ENCODE measurements at regions not wholly inside any gene's neighbourhood (a gene's known extent, or its start where the extent isn't known, plus 50 kb on each side); places are given as distances from the start of the nearest gene placed in this dataset.

DNA sequence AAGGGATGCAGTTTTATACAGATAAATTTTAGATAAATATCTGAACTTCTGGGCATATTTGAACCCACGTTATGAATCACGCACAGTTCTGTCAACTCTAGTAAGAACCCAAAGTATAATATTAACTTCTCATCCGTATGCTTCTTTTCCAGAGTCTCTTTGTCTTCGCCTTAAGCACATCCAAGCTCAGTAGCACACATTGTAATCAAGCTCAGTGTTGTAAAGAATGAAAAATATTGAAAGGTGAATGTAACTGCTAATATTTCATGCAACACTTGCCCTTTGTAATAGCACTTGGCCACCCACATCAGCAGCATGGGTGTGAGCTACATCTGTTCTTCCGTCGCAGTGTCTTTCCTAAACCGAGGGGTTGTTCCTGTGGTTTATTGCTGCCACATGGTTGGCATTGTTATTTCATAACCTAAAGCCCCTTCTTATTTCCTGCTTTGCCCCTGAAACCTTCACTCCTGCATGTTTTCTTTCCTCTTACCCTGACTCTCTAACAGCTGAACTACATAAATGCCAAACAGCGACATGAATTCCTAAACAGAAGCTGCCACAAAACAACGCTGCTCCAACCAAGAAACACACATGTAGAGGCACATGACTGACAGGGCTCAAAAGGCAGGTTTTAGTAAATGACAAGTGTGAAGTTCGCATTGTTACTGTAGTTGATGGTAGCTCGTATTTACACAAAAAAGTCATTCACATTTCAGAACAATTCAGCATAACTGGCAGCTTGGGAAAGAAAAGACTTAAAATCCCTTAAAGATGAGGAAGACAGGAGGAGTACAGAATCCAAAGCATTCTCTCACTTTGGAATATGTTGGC lies 190.1 kb upstream of the MEF2C start:
- Histone ChIP-seq H3K27ac (replicated peaks in 1 of 4) (no peak overlapping the region), H3K4me3 (no peak overlapping the region), H3K36me3 (no peaks in the 10 kb centered on the region), H3K4me1 (no peaks in the 10 kb centered on the region), H3K27me3 (no peaks in the 10 kb centered on the region), H3K9me3 (no peaks in the 10 kb centered on the region)
- intact Hi-C loops (cut with DNase I) = no loop called here
- no peak for DNase-seq (ENCODE audit: extremely low spot score)
- 68% methylated on average over 11 of the region's 11 CpGs for WGBS
- TF ChIP-seq CTCF (IDR thresholded peaks at IDR 0.05) = no peak
- TF ChIP-seq POLR2A (IDR thresholded peaks at IDR 0.05; ENCODE audit: low read depth) = no peak
- no peak for TF ChIP-seq POLR2AphosphoS5 (IDR thresholded peaks at IDR 0.05)
- TF ChIP-seq EP300 (IDR thresholded peaks at IDR 0.05) = no peak

- intact Hi-C loops (cut with DNase I) = no loop called here
- no peak for TF ChIP-seq EP300 (IDR thresholded peaks at IDR 0.05)
- TF ChIP-seq POLR2A (IDR thresholded peaks at IDR 0.05; ENCODE audit: low read depth) = no peak
- TF ChIP-seq CTCF (IDR thresholded peaks at IDR 0.05) = no peak
- no peak for TF ChIP-seq POLR2AphosphoS5 (IDR thresholded peaks at IDR 0.05)
- Histone ChIP-seq H3K27me3 (no peaks in the 10 kb centered on the region), H3K9me3 (no peaks in the 10 kb centered on the region), H3K27ac (replicated peaks in 1 of 4) (no peak overlapping the region), H3K4me3 (no peak overlapping the region), H3K4me1 (no peaks in the 10 kb centered on the region), H3K36me3 (no peaks in the 10 kb centered on the region)
- WGBS = 89% methylated on average over 1 of the region's 1 CpG
- no peak for DNase-seq (ENCODE audit: extremely low spot score)
Measured at GRCh38 chr5:89071941-89072331, 189.0 kb upstream of the MEF2C start.

DNA sequence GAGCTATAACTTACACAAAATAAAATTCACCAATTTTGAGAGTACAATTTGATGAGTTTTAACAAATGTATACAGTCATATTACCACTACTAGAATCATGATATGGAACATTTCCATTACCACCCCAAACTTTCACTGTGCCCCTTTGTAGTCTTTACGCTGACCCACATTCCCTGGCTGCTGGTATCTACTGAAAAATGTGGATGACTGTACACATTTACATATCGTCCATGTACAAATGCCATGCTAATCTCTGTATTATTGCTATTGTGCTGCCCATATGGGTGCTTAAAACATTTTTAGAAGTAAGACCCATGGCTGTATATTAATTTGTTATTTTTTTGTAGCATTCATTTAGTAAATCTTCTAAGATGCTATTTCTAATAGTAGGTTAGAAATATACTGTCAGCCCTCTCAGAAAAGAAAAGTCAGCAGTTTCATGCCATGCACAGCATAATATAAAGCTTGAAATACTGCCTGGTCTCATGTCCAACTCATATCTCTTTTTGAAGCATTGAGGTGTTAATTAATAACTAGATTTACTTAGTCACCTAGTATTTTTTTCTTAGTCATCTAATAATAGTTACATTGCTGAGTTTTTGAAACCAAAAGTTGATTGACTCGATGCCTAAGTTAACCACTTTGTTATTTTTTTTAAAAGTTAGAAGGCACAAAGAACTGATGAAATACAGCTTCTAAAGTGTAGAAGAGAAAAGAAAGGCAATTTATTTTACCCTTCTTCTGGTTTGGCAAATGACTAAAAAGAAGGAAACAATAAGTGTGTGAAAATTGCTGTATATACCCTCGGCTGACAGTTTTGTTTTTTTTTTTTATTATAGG lies 188.3 kb upstream of the MEF2C start:
- WGBS = 90% methylated on average over 4 of the region's 4 CpGs
- DNase-seq (ENCODE audit: extremely low spot score) = no peak
- Histone ChIP-seq H3K27me3 (no peaks in the 10 kb centered on the region), H3K4me1 (no peaks in the 10 kb centered on the region), H3K36me3 (no peaks in the 10 kb centered on the region), H3K27ac (replicated peaks in 1 of 4) (no peak overlapping the region), H3K9me3 (no peaks in the 10 kb centered on the region), H3K4me3 (no peak overlapping the region)
- intact Hi-C loops (cut with DNase I) = no loop called here
- TF ChIP-seq POLR2AphosphoS5 (IDR thresholded peaks at IDR 0.05) (no peak), POLR2A (IDR thresholded peaks at IDR 0.05; ENCODE audit: low read depth) (no peak), EP300 (IDR thresholded peaks at IDR 0.05) (no peak), CTCF (IDR thresholded peaks at IDR 0.05) (no peak)

- no peaks in the 10 kb centered on the region for H3K27me3 ChIP-seq
- no peaks in the 10 kb centered on the region for H3K9me3 ChIP-seq
- WGBS = 82% methylated on average over 2 of the region's 2 CpGs
- no peaks in the 10 kb centered on the region for H3K4me1 ChIP-seq
- intact Hi-C loops (cut with DNase I) = no loop called here
- no peak overlapping the region for H3K27ac ChIP-seq (replicated peaks in 1 of 4)
- no peak for DNase-seq (ENCODE audit: extremely low spot score)
- no peak for TF ChIP-seq POLR2A (IDR thresholded peaks at IDR 0.05; ENCODE audit: low read depth)
- TF ChIP-seq POLR2AphosphoS5 (IDR thresholded peaks at IDR 0.05) = no peak
- TF ChIP-seq CTCF (IDR thresholded peaks at IDR 0.05) = no peak
- TF ChIP-seq EP300 (IDR thresholded peaks at IDR 0.05) = no peak
- no peak overlapping the region for H3K4me3 ChIP-seq
- no peaks in the 10 kb centered on the region for H3K36me3 ChIP-seq
Measured at GRCh38 chr5:89069591-89069990, 186.6 kb upstream of the MEF2C start.

All from esophagus muscularis mucosa (tissue), 4 donors.